ENCODE measurements at regions not wholly inside any gene's neighbourhood (a gene's known extent, or its start where the extent isn't known, plus 50 kb on each side); places are given as distances from the start of the nearest gene placed in this dataset.

- Histone ChIP-seq H3K36me3 (ENCODE audit: control insufficient read depth in 2 of 2, insufficient read depth in 2 of 2, low read length in 2 of 2) (no peaks in the 10 kb centered on the region), H3K4me1 (ENCODE audit: control insufficient read depth, insufficient read depth, low read length) (no peaks in the 10 kb centered on the region), H3K9ac (ENCODE audit: low read length in 2 of 2) (no peak overlapping the region), H3K27me3 (ENCODE audit: control insufficient read depth in 1 of 2, insufficient read depth in 2 of 2, low read length in 2 of 2) (no peaks in the 10 kb centered on the region), H3K9me3 (ENCODE audit: control insufficient read depth in 2 of 2, low read length in 2 of 2) (peaks cover 11 to 15% of the 10 kb centered on the region in 2 donors), H3K4me3 (ENCODE audit: low read length in 2 of 2) (no peak overlapping the region), H3K27ac (ENCODE audit: low read length) (no peak overlapping the region)
These were observed 371.6 kb upstream of the RUNX1 start for GRCh38 chr21:35420656-35421055.

- no peaks in the 10 kb centered on the region for H3K4me1 ChIP-seq (ENCODE audit: control insufficient read depth, insufficient read depth, low read length)
- peaks cover 0 to 1% of the 10 kb centered on the region in 2 donors for H3K27me3 ChIP-seq (ENCODE audit: control insufficient read depth in 1 of 2, insufficient read depth in 2 of 2, low read length in 2 of 2)
- no peak overlapping the region for H3K27ac ChIP-seq (ENCODE audit: low read length)
- peaks cover 8 to 11% of the 10 kb centered on the region in 2 donors for H3K9me3 ChIP-seq (ENCODE audit: control insufficient read depth in 2 of 2, low read length in 2 of 2)
- H3K4me3 ChIP-seq (ENCODE audit: low read length in 2 of 2), result no peak overlapping the region
- no peak overlapping the region for H3K9ac ChIP-seq (ENCODE audit: low read length in 2 of 2)
- no peaks in the 10 kb centered on the region for H3K36me3 ChIP-seq (ENCODE audit: control insufficient read depth in 2 of 2, insufficient read depth in 2 of 2, low read length in 2 of 2)
These were observed 368.7 kb upstream of the RUNX1 start for GRCh38 chr21:35417762-35418161.

DNA sequence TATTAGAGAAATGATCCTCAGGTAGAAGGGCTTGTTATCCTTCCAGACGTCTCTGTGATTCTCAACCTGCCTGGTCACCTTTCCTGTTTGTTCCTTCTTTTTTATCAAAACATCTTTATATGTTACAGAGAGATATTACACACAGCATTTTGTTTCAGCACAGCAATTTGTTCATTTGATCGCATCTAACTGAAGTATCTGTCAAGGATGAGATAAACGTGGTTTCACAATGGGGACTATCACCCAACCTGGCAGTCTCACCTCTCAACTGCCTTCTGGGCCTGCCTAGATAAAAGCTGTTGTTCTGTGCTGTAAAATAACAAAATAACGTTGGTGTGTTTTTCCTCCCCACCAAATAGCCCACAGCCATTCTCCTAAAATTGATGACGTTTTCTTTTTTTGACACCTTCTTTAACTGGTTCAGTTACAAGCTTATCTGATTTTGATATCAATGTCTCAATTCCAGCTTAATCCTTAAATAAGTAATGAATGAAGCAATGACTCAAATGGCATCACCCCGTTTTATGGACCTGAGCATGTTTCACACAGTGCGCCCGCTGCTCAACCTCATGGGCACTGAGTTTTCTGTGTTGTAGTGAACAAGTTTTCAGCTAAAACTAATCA lies 367.9 kb upstream of the RUNX1 start:
- peaks cover 0 to 2% of the 10 kb centered on the region in 2 donors for H3K27me3 ChIP-seq (ENCODE audit: control insufficient read depth in 1 of 2, insufficient read depth in 2 of 2, low read length in 2 of 2)
- no peak overlapping the region for H3K9ac ChIP-seq (ENCODE audit: low read length in 2 of 2)
- H3K27ac ChIP-seq (ENCODE audit: low read length), result no peak overlapping the region
- no peaks in the 10 kb centered on the region for H3K4me1 ChIP-seq (ENCODE audit: control insufficient read depth, insufficient read depth, low read length)
- no peaks in the 10 kb centered on the region for H3K36me3 ChIP-seq (ENCODE audit: control insufficient read depth in 2 of 2, insufficient read depth in 2 of 2, low read length in 2 of 2)
- no peak overlapping the region for H3K4me3 ChIP-seq (ENCODE audit: low read length in 2 of 2)
- peaks cover 3 to 5% of the 10 kb centered on the region in 2 donors for H3K9me3 ChIP-seq (ENCODE audit: control insufficient read depth in 2 of 2, low read length in 2 of 2)

- no peaks in the 10 kb centered on the region for H3K9me3 ChIP-seq (ENCODE audit: control insufficient read depth in 2 of 2, low read length in 2 of 2)
- H3K4me3 ChIP-seq (ENCODE audit: low read length in 2 of 2), result no peak overlapping the region
- H3K36me3 ChIP-seq (ENCODE audit: control insufficient read depth in 2 of 2, insufficient read depth in 2 of 2, low read length in 2 of 2), result no peaks in the 10 kb centered on the region
- no peak overlapping the region for H3K27ac ChIP-seq (ENCODE audit: low read length)
- no peaks in the 10 kb centered on the region for H3K4me1 ChIP-seq (ENCODE audit: control insufficient read depth, insufficient read depth, low read length)
- H3K9ac ChIP-seq (ENCODE audit: low read length in 2 of 2), result no peak overlapping the region
- peaks cover 0 to 2% of the 10 kb centered on the region in 2 donors for H3K27me3 ChIP-seq (ENCODE audit: control insufficient read depth in 1 of 2, insufficient read depth in 2 of 2, low read length in 2 of 2)
These were observed 365.5 kb upstream of the RUNX1 start for GRCh38 chr21:35414507-35415139.

- no peak overlapping the region for H3K9ac ChIP-seq (ENCODE audit: low read length in 2 of 2)
- peaks cover 0 to 2% of the 10 kb centered on the region in 2 donors for H3K27me3 ChIP-seq (ENCODE audit: control insufficient read depth in 1 of 2, insufficient read depth in 2 of 2, low read length in 2 of 2)
- no peak overlapping the region for H3K4me3 ChIP-seq (ENCODE audit: low read length in 2 of 2)
- H3K27ac ChIP-seq (ENCODE audit: low read length), result no peak overlapping the region
- H3K4me1 ChIP-seq (ENCODE audit: control insufficient read depth, insufficient read depth, low read length), result no peaks in the 10 kb centered on the region
- H3K36me3 ChIP-seq (ENCODE audit: control insufficient read depth in 2 of 2, insufficient read depth in 2 of 2, low read length in 2 of 2), result no peaks in the 10 kb centered on the region
- H3K9me3 ChIP-seq (ENCODE audit: control insufficient read depth in 2 of 2, low read length in 2 of 2), result no peaks in the 10 kb centered on the region
These were observed 365.0 kb upstream of the RUNX1 start for GRCh38 chr21:35414056-35414455.

- Histone ChIP-seq H3K9me3 (ENCODE audit: control insufficient read depth in 2 of 2, low read length in 2 of 2) (no peaks in the 10 kb centered on the region), H3K4me3 (ENCODE audit: low read length in 2 of 2) (no peak overlapping the region), H3K27me3 (ENCODE audit: control insufficient read depth in 1 of 2, insufficient read depth in 2 of 2, low read length in 2 of 2) (peaks cover 0 to 2% of the 10 kb centered on the region in 2 donors), H3K36me3 (ENCODE audit: control insufficient read depth in 2 of 2, insufficient read depth in 2 of 2, low read length in 2 of 2) (no peaks in the 10 kb centered on the region), H3K27ac (ENCODE audit: low read length) (no peak overlapping the region), H3K4me1 (ENCODE audit: control insufficient read depth, insufficient read depth, low read length) (no peaks in the 10 kb centered on the region), H3K9ac (ENCODE audit: low read length in 2 of 2) (no peak overlapping the region)
These were observed 363.1 kb upstream of the RUNX1 start for GRCh38 chr21:35412231-35412630.

DNA sequence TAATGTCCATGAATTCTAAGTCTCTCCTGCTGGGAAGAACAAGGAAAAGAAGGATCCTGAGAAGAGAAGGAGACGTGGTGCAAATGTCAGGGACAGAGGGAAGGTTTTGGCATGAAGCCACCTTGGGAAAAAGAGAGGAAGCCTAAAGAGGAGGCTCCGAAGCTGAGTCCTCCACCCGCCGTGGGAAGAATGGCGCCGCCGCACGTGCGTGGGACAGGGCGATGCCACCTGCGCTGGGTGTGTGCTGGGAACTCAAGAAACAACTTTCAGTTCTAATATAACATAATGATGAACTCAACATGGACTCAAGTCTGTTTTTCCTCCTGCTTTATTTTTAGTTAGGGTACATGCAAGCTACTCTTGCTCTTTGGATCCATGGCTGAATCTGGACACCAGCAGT lies 362.3 kb upstream of the RUNX1 start:
- Histone ChIP-seq H3K27ac (ENCODE audit: low read length) (no peak overlapping the region), H3K4me1 (ENCODE audit: control insufficient read depth, insufficient read depth, low read length) (no peaks in the 10 kb centered on the region), H3K4me3 (ENCODE audit: low read length in 2 of 2) (no peak overlapping the region), H3K27me3 (ENCODE audit: control insufficient read depth in 1 of 2, insufficient read depth in 2 of 2, low read length in 2 of 2) (peaks cover 0 to 2% of the 10 kb centered on the region in 2 donors), H3K9me3 (ENCODE audit: control insufficient read depth in 2 of 2, low read length in 2 of 2) (no peaks in the 10 kb centered on the region), H3K9ac (ENCODE audit: low read length in 2 of 2) (no peak overlapping the region), H3K36me3 (ENCODE audit: control insufficient read depth in 2 of 2, insufficient read depth in 2 of 2, low read length in 2 of 2) (no peaks in the 10 kb centered on the region)

- Histone ChIP-seq H3K27ac (ENCODE audit: low read length) (no peak overlapping the region), H3K9me3 (ENCODE audit: control insufficient read depth in 2 of 2, low read length in 2 of 2) (no peaks in the 10 kb centered on the region), H3K4me1 (ENCODE audit: control insufficient read depth, insufficient read depth, low read length) (no peaks in the 10 kb centered on the region), H3K27me3 (ENCODE audit: control insufficient read depth in 1 of 2, insufficient read depth in 2 of 2, low read length in 2 of 2) (peaks cover 0 to 5% of the 10 kb centered on the region in 2 donors), H3K4me3 (ENCODE audit: low read length in 2 of 2) (no peak overlapping the region), H3K36me3 (ENCODE audit: control insufficient read depth in 2 of 2, insufficient read depth in 2 of 2, low read length in 2 of 2) (no peaks in the 10 kb centered on the region), H3K9ac (ENCODE audit: low read length in 2 of 2) (no peak overlapping the region)
These were observed 361.6 kb upstream of the RUNX1 start for GRCh38 chr21:35410656-35411055.

DNA sequence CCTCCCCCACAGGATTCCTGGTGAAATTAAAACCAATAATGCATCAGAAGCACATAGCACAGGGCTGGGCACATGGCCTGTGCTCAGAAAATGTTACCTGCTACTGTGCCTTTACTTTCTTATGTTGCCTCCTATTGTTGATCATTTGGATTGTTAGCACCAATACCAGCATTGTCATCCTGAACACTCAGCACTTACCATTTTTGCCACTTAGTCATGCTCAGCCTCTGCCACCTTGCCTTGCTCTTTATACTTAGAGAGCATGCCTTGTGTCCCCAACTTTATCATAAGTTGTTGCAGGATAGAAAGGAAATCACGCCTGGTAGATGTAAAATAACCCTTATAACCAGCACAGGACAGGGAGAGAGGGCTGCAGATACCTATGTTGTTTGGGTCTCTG lies 361.0 kb upstream of the RUNX1 start:
- Histone ChIP-seq H3K36me3 (ENCODE audit: control insufficient read depth in 2 of 2, insufficient read depth in 2 of 2, low read length in 2 of 2) (no peaks in the 10 kb centered on the region), H3K9ac (ENCODE audit: low read length in 2 of 2) (no peak overlapping the region), H3K27me3 (ENCODE audit: control insufficient read depth in 1 of 2, insufficient read depth in 2 of 2, low read length in 2 of 2) (peaks cover 0 to 5% of the 10 kb centered on the region in 2 donors)

GRCh38 chr21:35408401-35408800 lies 359.3 kb upstream of the RUNX1 start:
- Histone ChIP-seq H3K27me3 (ENCODE audit: control insufficient read depth in 1 of 2, insufficient read depth in 2 of 2, low read length in 2 of 2) (peaks cover 0 to 5% of the 10 kb centered on the region in 2 donors), H3K4me1 (ENCODE audit: control insufficient read depth, insufficient read depth, low read length) (no peaks in the 10 kb centered on the region), H3K36me3 (ENCODE audit: control insufficient read depth in 2 of 2, insufficient read depth in 2 of 2, low read length in 2 of 2) (no peaks in the 10 kb centered on the region), H3K9ac (ENCODE audit: low read length in 2 of 2) (peak overlapping the region in 1 of 2 donors; percentile 23), H3K4me3 (ENCODE audit: low read length in 2 of 2) (no peak overlapping the region), H3K27ac (ENCODE audit: low read length) (no peak overlapping the region), H3K9me3 (ENCODE audit: control insufficient read depth in 2 of 2, low read length in 2 of 2) (no peaks in the 10 kb centered on the region)

More for the DNA sequence above, 361.0 kb upstream of the RUNX1 start:
- Histone ChIP-seq H3K4me1 (ENCODE audit: control insufficient read depth, insufficient read depth, low read length) (no peaks in the 10 kb centered on the region), H3K4me3 (ENCODE audit: low read length in 2 of 2) (no peak overlapping the region), H3K9me3 (ENCODE audit: control insufficient read depth in 2 of 2, low read length in 2 of 2) (no peaks in the 10 kb centered on the region), H3K27ac (ENCODE audit: low read length) (no peak overlapping the region)

GRCh38 chr21:35406635-35407034 lies 357.5 kb upstream of the RUNX1 start:
- H3K9ac ChIP-seq (ENCODE audit: low read length in 2 of 2), result no peak overlapping the region
- peaks cover 0 to 4% of the 10 kb centered on the region in 2 donors for H3K27me3 ChIP-seq (ENCODE audit: control insufficient read depth in 1 of 2, insufficient read depth in 2 of 2, low read length in 2 of 2)
- H3K27ac ChIP-seq (ENCODE audit: low read length), result no peak overlapping the region
- H3K36me3 ChIP-seq (ENCODE audit: control insufficient read depth in 2 of 2, insufficient read depth in 2 of 2, low read length in 2 of 2), result no peaks in the 10 kb centered on the region
- no peaks in the 10 kb centered on the region for H3K9me3 ChIP-seq (ENCODE audit: control insufficient read depth in 2 of 2, low read length in 2 of 2)
- no peak overlapping the region for H3K4me3 ChIP-seq (ENCODE audit: low read length in 2 of 2)
- H3K4me1 ChIP-seq (ENCODE audit: control insufficient read depth, insufficient read depth, low read length), result no peaks in the 10 kb centered on the region
